ENCODE measurements at regions not wholly inside any gene's neighbourhood (a gene's known extent, or its start where the extent isn't known, plus 50 kb on each side); places are given as distances from the start of the nearest gene placed in this dataset.

DNA sequence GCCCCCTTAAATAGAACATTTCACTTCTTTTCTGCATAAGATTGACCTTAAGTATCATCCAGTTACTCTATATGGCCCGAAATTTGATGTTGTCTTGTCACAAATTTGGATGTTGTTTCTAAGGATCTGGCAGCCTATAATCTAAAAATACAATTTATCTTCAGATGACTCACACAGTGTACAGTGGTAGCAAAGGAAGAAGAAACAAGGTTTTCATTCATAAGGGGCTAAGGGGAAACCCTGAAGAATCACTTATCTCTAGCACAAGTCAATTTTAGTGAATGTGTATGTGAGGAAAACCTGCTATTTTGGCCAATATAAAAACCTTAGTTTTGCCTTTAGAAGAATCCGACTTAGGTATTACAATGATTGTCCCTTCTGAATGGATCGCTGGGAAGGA is 606.3 kb upstream of the LRFN5 start (continued):
- TF ChIP-seq, protein P1, sequence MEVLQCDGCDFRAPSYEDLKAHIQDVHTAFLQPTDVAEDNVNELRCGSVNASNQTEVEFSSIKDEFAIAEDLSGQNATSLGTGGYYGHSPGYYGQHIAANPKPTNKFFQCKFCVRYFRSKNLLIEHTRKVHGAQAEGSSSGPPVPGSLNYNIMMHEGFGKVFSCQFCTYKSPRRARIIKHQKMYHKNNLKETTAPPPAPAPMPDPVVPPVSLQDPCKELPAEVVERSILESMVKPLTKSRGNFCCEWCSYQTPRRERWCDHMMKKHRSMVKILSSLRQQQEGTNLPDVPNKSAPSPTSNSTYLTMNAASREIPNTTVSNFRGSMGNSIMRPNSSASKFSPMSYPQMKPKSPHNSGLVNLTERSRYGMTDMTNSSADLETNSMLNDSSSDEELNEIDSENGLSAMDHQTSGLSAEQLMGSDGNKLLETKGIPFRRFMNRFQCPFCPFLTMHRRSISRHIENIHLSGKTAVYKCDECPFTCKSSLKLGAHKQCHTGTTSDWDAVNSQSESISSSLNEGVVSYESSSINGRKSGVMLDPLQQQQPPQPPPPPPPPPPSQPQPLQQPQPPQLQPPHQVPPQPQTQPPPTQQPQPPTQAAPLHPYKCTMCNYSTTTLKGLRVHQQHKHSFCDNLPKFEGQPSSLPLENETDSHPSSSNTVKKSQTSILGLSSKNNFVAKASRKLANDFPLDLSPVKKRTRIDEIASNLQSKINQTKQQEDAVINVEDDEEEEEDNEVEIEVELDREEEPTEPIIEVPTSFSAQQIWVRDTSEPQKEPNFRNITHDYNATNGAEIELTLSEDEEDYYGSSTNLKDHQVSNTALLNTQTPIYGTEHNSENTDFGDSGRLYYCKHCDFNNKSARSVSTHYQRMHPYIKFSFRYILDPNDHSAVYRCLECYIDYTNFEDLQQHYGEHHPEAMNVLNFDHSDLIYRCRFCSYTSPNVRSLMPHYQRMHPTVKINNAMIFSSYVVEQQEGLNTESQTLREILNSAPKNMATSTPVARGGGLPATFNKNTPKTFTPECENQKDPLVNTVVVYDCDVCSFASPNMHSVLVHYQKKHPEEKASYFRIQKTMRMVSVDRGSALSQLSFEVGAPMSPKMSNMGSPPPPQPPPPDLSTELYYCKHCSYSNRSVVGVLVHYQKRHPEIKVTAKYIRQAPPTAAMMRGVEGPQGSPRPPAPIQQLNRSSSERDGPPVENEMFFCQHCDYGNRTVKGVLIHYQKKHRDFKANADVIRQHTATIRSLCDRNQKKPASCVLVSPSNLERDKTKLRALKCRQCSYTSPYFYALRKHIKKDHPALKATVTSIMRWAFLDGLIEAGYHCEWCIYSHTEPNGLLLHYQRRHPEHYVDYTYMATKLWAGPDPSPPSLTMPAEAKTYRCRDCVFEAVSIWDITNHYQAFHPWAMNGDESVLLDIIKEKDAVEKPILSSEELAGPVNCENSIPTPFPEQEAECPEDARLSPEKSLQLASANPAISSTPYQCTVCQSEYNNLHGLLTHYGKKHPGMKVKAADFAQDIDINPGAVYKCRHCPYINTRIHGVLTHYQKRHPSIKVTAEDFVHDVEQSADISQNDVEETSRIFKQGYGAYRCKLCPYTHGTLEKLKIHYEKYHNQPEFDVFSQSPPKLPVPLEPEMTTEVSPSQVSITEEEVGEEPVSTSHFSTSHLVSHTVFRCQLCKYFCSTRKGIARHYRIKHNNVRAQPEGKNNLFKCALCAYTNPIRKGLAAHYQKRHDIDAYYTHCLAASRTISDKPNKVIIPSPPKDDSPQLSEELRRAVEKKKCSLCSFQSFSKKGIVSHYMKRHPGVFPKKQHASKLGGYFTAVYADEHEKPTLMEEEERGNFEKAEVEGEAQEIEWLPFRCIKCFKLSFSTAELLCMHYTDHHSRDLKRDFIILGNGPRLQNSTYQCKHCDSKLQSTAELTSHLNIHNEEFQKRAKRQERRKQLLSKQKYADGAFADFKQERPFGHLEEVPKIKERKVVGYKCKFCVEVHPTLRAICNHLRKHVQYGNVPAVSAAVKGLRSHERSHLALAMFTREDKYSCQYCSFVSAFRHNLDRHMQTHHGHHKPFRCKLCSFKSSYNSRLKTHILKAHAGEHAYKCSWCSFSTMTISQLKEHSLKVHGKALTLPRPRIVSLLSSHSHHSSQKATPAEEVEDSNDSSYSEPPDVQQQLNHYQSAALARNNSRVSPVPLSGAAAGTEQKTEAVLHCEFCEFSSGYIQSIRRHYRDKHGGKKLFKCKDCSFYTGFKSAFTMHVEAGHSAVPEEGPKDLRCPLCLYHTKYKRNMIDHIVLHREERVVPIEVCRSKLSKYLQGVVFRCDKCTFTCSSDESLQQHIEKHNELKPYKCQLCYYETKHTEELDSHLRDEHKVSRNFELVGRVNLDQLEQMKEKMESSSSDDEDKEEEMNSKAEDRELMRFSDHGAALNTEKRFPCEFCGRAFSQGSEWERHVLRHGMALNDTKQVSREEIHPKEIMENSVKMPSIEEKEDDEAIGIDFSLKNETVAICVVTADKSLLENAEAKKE (CRISPR knock-in tag; IDR thresholded peaks at IDR 0.05): no peak
- TF ChIP-seq EZH2 (IDR thresholded peaks at IDR 0.05; ENCODE audit: low read depth, unreplicated experiment) (no peak), EZH2phosphoT487 (IDR thresholded peaks at IDR 0.05; ENCODE audit: unreplicated experiment) (no peak), ZNF331 (CRISPR knock-in tag; IDR thresholded peaks at IDR 0.05; ENCODE audit: low read depth) (no peak)
- TF ChIP-seq, protein P2, sequence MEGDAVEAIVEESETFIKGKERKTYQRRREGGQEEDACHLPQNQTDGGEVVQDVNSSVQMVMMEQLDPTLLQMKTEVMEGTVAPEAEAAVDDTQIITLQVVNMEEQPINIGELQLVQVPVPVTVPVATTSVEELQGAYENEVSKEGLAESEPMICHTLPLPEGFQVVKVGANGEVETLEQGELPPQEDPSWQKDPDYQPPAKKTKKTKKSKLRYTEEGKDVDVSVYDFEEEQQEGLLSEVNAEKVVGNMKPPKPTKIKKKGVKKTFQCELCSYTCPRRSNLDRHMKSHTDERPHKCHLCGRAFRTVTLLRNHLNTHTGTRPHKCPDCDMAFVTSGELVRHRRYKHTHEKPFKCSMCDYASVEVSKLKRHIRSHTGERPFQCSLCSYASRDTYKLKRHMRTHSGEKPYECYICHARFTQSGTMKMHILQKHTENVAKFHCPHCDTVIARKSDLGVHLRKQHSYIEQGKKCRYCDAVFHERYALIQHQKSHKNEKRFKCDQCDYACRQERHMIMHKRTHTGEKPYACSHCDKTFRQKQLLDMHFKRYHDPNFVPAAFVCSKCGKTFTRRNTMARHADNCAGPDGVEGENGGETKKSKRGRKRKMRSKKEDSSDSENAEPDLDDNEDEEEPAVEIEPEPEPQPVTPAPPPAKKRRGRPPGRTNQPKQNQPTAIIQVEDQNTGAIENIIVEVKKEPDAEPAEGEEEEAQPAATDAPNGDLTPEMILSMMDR (conservative IDR thresholded peaks at IDR 0.05; ENCODE audit: low read depth in 2 of 2): no peak
- TF ChIP-seq, protein P3, sequence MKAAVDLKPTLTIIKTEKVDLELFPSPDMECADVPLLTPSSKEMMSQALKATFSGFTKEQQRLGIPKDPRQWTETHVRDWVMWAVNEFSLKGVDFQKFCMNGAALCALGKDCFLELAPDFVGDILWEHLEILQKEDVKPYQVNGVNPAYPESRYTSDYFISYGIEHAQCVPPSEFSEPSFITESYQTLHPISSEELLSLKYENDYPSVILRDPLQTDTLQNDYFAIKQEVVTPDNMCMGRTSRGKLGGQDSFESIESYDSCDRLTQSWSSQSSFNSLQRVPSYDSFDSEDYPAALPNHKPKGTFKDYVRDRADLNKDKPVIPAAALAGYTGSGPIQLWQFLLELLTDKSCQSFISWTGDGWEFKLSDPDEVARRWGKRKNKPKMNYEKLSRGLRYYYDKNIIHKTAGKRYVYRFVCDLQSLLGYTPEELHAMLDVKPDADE (IDR thresholded peaks at IDR 0.05): no peak

DNA sequence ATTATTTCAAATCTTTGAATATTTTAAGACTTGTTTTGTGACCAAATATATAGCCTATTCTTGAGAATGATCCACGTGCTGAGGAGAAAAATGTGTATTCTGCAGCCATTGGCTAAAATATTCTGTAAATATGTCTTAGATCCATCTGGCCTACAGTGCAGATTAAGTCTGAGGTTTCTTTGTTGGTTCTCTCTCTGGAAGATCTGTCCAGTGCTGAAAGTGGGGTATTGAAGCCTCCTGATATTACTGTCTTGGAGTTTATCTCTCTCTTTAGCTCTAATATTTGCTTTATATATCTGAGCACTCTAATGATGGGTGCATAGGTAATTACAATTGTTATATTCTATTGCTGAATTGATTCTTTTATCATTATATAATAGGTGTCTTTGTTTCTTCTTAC is 617.4 kb upstream of the LRFN5 start:
- H4K20me1 ChIP-seq (replicated peaks; ENCODE audit: insufficient read depth): no peaks in the 10 kb centered on the region; the same call in 1 of the 2 replicates
- H2AFZ ChIP-seq: no peak overlapping the region
- Mint-ChIP-seq H3K27ac (no peak overlapping the region), H3K9me3 (peaks cover 2% of the 10 kb centered on the region; the same call in 1 of the 3 replicates), H3K4me1 (peaks cover 1% of the 10 kb centered on the region; the same call in 2 of the 3 replicates), H3K27me3 (ENCODE audit: insufficient read depth, low read depth, poor library complexity) (no peaks in the 10 kb centered on the region), H3K36me3 (ENCODE audit: low read depth) (no peaks in the 10 kb centered on the region), H3K4me3 (no peak overlapping the region)
- no peak for TF ChIP-seq JUNB (IDR thresholded peaks at IDR 0.05; ENCODE audit: unreplicated experiment)
- no peak for TF ChIP-seq ZNF114 (CRISPR knock-in tag; IDR thresholded peaks at IDR 0.05)
- no peak for TF ChIP-seq NANOG (IDR thresholded peaks at IDR 0.05; ENCODE audit: borderline replicate concordance)
- TF ChIP-seq, protein P4, sequence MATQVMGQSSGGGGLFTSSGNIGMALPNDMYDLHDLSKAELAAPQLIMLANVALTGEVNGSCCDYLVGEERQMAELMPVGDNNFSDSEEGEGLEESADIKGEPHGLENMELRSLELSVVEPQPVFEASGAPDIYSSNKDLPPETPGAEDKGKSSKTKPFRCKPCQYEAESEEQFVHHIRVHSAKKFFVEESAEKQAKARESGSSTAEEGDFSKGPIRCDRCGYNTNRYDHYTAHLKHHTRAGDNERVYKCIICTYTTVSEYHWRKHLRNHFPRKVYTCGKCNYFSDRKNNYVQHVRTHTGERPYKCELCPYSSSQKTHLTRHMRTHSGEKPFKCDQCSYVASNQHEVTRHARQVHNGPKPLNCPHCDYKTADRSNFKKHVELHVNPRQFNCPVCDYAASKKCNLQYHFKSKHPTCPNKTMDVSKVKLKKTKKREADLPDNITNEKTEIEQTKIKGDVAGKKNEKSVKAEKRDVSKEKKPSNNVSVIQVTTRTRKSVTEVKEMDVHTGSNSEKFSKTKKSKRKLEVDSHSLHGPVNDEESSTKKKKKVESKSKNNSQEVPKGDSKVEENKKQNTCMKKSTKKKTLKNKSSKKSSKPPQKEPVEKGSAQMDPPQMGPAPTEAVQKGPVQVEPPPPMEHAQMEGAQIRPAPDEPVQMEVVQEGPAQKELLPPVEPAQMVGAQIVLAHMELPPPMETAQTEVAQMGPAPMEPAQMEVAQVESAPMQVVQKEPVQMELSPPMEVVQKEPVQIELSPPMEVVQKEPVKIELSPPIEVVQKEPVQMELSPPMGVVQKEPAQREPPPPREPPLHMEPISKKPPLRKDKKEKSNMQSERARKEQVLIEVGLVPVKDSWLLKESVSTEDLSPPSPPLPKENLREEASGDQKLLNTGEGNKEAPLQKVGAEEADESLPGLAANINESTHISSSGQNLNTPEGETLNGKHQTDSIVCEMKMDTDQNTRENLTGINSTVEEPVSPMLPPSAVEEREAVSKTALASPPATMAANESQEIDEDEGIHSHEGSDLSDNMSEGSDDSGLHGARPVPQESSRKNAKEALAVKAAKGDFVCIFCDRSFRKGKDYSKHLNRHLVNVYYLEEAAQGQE (IDR thresholded peaks at IDR 0.05; ENCODE audit: unreplicated experiment): peak; percentile 64
- TF ChIP-seq EZH2phosphoT487 (IDR thresholded peaks at IDR 0.05; ENCODE audit: unreplicated experiment): no peak
- TF ChIP-seq, protein P3 (IDR thresholded peaks at IDR 0.05): no peak
- TF ChIP-seq EZH2 (IDR thresholded peaks at IDR 0.05; ENCODE audit: low read depth, unreplicated experiment): no peak
- TF ChIP-seq CREB1 (CRISPR knock-in tag; IDR thresholded peaks at IDR 0.05; ENCODE audit: low read depth): no peak
- no peak overlapping the region for H3K4me2 ChIP-seq
- H3K9me2 ChIP-seq (ENCODE audit: insufficient read depth): no peaks in the 10 kb centered on the region
- no peaks in the 10 kb centered on the region for H3K27me3 ChIP-seq (ENCODE audit: insufficient read depth)
- no peaks in the 10 kb centered on the region for H3K36me3 ChIP-seq (ENCODE audit: insufficient read depth)
- H3K79me2 ChIP-seq (replicated peaks; ENCODE audit: insufficient read depth): no peaks in the 10 kb centered on the region; the same call in 1 of the 2 replicates
- H3K4me3 ChIP-seq: no peak overlapping the region
- H3K27ac ChIP-seq (ENCODE audit: low read depth): no peak overlapping the region
- DNase-seq (ENCODE audit: low spot score): no peak
- no peaks in the 10 kb centered on the region for H3K4me1 ChIP-seq (ENCODE audit: insufficient read depth)
- no peaks in the 10 kb centered on the region for H3F3A ChIP-seq (replicated peaks; ENCODE audit: low read depth)
- no peak for ATAC-seq

Measured in GM23338 (cell line).